RKO (cell line): ENCODE measurements at regions not wholly inside any gene's neighbourhood (a gene's known extent, or its start where the extent isn't known, plus 50 kb on each side); places are given as distances from the start of the nearest gene placed in this dataset.

Source experiments
- DNase-seq: peaks from one replicate; pipeline ENCODE4 v3.0.0-alpha.2; 2016; ENCODE audit warnings: low spot score

DNA sequence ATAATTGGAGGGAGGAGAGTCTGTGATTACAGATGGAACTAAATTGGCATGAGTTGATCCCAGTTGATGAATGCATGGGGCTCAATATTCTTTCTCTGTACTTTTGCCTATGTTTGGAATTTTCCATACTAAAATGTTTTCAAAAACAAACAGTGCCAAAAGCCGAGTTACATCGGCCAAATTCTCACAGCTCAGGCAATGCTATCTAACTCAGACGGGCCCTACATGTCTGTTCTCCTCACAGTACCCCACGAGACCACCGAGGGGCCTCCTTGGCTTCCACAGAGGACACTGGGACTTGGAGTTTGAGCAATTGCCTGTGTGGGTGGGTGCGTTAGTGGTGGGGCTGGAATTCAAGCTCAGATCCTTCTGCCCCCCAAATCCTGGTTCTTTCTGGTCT is 413.2 kb downstream of the CDH26 start:
- no peak for DNase-seq

DNA sequence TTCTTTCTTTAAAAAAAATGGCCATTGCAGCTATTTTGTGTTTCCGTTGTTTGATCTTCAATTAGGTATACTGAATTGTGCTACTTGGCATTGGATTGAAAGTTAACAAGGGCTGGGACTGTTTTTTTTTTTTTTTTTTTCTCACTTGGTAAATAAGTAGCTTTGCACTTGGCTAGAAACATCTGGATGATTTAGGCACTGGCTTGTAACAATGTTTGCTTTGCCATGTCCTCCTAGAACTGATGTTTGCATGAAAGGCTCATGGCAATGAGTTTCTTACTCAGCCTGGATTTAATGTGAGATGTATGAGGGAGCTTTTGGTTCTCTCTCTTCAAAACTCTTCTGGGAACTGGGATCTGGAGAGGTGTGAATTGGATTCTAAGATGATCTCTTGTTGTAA is 414.1 kb downstream of the CDH26 start:
- DNase-seq = no peak

DNA sequence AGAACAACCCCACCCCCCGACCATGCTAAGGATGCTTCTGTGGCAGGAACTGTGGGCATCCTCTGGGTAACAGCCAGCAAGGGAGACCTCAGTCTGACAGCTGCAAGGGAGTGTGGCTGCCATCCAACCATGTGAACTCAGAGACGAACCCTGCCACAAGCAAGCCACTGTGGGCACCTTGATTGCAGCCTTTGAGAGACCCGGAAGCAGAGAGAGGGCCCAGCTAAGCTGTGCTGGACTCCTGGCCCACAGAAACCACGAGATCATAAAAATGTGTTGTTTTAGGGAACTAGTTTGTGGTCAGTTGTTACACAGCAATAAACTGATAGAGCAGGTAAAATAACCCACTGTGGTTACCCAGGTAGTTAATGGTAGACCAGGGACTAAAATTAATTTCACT is 414.6 kb downstream of the CDH26 start:
- DNase-seq = no peak

DNA sequence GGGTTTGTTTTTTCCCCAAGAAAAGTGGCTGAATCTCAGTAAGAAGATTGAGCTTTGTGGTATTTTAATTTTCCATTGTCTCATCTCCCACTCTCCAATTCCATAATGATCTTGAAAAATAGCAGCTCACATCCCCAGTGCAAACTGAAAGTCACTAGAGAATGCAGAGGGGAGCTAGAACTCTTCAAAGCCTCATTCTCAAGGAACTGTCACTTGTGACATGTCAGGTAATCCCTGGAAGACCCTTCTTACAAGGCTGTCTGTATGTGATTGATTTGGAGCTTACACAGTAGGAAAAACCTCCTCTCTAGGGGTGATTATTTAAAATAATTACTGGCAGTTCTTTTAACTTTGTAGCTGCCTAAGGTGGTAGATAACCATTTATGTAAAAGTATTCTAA is 420.4 kb downstream of the CDH26 start:
- no peak for DNase-seq

DNA sequence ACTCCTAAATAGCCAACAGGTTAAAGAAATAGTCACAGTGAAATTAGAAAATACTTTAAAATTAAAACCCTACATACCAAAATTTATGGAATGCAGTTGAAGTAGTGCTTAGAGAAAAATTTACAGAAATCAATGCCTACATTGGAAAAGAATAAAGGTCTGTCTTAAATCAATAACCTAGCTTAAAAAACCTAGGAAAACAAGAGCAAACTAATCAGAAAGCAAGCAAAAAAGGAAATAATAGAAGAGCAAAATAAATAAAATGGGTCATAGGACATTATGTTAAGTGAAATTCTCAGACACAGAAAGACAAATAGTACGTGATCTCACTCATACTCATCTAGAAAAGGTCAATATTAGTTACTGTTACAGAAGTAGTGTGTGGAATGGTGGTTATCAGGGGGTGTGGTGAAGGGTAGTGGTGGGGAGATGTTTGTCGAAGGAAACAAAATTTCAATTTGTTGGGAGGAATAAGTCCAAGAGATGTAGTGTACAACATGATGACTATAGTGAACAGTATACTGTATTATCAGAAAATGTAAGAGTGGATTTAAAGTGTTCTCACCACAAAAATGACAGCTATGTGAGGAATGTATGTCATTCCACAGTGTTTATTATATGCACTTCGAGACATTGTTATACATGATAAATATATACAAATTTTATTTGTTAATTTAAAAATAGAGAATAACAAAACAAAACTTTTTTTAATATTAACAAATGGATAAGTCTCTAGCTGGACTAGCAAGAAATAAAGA is 423.6 kb downstream of the CDH26 start:
- no peak for DNase-seq

DNA sequence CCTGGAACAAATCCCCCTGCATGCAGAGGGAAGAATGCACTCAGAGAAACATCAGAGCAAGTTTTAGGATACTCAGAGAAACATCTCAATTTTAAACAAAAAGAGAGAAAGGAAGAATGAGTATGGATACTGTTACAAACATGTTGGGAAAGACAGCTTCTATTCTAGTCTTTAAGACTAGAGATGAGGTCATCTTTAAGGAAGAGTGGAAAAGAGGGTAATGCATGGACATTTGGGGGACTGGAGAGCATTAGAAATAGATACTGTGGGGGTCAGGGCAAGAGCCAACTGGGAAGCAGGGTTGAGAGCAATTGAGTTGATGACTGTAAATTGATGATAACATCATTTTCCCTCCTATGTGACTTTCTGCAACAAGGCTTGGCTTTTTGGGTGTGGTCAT is 431.2 kb downstream of the CDH26 start:
- DNase-seq = no peak

DNA sequence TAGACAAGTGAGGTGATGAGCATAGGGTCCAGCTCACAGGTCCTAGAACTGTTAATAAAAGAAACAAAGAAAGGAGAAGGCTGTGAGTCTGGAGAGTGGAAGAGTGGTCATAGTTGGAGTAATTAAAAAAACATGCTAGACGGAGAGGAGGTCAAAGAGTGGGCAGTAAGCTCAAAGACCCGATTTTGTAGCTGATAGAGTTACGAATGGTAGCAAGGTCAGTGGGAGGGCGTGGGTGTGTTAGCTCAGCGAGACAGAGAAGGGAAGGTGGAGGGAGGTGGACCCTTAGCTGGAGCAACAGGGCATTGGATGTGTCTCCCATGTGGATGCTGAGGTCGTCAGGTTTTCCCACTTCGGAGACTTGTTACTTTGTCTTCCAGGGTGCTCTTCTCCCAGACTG is 431.7 kb downstream of the CDH26 start:
- DNase-seq = no peak

DNA sequence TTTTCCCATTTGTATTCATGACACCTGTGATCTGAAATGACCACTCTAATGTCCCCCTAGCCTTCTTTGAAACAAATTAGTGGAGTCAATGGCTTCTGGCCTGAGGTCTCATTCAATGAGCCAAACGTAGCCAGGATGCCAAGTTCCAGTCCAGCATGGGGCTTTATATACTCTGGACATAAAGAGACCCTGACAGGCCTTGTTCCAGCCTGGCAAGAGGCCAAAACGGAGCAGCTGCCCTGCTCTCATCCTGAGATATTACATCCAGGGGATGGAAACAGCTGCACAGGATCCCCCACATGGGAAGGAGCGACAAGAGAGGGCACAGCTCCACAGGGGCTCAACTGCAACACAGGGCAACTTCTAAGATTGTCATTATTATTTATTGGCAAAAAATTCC is 437.8 kb downstream of the CDH26 start:
- DNase-seq = no peak

DNA sequence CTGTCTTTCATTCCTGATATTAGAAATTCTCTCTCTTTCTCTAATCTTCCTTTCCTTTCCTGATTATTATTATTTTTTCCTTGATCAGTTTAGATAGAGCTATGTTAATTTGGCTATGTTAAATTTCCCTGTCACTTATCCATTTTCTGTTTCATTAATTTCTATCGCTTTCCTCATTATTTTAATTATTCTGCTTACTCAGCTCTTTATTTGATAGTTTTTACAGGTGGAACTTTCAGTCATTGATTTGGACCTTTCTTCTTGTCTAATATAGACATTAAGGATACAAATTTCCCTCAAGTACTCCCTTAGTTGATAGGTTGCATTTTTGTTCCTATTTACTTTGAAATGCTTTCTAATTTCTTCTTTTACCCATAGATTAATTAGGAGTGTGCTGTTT is 442.3 kb downstream of the CDH26 start:
- DNase-seq = no peak

DNA sequence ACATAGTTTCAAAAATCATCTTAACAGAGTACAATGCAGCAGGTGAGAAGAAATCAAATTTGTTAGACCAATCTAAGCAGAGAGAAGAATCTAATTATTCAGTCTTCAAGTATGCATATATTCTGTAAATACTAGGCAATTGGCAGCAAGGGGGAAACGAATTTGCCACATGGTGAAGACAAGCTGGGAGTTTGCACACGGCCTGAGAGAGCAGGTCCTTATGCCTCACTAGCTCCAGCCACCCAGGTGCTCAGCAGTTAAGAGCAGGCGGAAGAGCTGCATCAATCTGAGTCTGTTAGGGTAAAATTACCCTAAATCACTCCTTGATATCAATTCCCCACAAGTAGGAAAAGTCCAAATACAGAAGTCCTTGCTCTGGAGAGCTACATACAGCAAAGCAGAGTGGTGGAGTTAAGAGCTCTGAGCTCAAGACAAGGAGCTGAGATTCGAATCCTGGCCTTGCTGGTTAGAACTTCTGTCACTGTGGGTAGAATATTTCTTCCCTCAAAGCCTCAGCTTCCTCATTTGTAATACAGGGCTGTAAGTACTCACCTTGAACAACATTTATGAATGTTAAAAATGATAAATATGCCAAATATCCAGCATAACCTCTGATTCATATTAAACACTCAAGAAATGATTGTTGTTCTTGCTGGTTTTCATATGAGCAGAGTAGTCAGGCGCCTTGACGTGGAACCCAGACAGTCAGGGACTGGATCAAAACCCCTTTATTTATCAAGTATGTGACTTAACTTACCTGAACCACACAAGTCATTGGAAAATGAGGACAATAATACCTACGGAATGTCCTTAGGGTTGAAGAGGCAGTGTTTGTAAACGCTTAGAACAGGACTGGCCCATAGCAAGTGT is 444.2 kb downstream of the CDH26 start:
- DNase-seq = no peak

DNA sequence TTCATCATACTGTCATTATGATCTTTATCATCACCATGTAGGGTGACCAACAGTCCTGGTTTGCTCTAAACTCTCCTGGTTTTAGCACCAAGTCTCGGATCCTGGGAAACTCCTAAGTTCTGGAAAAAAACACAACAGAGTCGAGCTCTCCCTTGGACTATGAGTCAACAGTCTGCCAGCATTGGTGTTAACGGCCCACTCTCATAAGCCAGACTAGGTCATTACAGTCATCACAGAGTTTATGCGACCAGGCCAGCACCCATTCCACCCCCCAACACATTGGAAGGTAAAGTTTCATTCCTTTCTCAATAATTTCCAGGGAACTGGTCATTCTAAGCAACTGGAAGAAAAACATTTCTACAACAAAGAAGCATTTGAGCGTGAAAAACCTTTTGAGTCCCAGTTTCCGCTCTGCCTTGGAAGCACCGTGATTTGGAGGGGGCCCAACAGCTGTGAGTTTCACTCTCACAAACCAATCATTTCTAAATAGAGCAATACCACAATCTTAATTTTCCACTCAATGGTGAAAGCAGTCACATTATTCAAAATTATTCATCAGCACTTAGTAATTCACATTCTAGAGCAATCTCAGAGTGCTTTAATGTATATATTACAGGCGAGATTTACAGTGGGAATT is 445.0 kb downstream of the CDH26 start:
- DNase-seq = no peak

DNA sequence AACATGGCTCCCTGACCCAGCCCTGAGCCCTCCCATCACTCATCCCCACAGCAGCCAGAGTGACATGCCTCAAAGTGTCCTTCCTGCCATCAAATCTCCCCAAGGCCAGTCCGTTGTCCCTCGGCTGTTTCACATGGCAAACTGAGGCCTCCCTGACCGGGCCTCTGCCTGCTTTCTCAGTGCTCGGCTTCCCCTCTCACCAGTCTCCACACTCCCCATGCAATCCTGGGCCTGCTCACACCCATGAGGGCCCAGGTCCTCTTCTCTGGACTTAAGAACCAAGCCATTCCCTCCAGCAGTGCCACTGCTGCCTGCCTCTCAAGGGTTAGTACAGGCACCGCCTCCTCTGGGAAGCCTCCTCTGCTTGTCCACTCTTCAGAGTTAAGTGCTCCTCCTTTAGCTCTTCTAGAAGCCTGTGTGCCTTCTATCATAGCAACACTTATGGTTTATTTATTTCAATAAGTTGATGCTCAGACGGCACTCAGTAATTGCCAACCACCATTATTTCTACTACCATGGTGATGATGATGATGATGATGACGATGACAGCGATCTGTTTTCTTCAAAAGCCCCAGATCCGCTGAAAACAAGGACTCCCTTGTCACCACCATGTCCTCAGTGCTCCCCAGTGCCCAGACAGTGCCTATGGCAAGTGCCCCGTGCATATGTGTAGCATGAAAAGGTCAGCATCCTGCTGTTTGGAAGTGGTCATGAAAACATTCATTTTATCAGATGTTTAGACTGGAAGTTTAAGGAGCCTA is 449.0 kb downstream of the CDH26 start:
- DNase-seq = no peak

DNA sequence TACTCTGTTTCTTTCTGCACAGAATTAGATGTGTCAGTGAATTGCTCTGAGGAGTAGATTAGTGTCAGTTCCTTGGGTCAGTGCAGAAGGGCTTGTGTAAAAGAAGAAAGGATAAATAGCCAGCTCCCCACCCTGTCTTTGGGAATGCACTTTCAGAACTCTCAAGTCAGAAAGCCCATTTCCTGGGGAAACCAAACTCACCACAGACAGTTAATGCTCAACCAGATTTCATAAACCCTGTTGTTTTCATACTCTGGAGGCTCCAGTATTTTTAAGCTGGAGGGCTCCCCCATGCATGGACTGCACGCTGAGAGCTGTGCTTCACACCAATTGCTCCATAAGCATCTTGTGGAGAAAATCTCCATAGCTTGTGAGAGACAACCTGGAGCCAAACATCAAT is 449.7 kb downstream of the CDH26 start:
- no peak for DNase-seq

DNA sequence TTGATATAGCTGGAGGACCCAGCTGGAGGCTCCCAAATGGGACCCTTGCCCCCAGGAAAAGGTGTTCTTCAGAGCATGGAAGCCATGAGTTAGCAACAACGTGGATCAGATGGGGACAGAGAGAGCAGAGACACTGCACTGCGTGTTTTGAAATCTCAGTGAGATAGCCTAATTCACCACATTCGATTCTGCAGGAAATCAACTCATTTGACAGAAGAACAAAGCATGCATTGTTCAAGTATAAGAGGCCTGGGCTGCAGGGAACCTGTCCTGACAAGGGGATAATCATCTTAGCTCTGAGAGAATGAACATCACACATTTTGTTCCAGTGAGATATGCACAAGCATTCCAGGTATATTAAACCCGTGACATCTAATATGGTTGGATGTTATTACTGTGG is 450.2 kb downstream of the CDH26 start:
- DNase-seq = no peak

DNA sequence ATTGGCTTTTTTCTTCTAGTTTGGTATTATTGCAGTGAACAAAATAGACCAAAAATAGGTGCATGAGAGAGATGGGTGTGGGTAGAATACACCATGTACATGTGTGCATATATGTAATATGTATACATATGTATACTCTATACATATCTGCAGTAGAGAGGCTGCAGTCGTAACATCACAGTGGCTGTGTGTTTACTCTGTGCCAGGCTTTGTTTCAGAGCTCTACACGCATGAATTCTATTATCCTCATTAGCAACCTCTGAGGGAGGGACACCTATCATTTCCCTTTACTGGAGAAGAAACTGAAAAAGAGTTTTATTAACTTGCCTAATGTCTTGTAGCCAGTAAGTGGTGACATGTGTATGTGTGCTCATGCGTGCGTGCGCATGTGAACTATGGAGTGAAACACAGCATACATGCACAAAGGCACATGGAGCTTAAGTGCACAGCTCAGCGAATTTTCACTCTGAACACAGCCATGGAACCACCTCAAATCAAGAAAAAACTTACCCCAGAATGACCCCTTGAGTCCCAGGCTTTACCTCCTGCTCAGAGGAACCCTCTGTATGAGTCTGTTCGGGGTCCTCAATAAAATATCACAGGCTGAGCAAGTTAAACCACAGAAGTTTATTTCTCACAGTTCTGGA is 452.5 kb downstream of the CDH26 start:
- no peak for DNase-seq

DNA sequence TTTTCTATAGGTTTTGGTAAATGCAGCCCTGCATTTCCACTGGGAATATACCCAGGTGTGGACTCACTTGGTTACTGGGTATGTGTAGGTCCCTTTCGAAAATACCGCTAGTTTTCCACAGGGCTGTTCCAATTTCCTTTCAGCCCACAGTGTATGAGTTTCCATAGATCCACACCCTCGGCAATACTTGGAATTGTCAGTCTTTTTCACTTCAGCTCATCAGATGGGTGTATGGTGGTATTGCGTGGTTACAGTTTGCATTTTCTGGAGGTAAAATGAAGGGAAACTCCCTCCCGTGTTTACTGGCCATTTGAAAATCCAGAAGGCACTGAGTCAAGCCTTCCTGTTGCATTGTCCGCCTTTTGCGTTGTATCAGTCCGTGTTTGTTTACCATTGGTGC is 453.6 kb downstream of the CDH26 start:
- no peak for DNase-seq

DNA sequence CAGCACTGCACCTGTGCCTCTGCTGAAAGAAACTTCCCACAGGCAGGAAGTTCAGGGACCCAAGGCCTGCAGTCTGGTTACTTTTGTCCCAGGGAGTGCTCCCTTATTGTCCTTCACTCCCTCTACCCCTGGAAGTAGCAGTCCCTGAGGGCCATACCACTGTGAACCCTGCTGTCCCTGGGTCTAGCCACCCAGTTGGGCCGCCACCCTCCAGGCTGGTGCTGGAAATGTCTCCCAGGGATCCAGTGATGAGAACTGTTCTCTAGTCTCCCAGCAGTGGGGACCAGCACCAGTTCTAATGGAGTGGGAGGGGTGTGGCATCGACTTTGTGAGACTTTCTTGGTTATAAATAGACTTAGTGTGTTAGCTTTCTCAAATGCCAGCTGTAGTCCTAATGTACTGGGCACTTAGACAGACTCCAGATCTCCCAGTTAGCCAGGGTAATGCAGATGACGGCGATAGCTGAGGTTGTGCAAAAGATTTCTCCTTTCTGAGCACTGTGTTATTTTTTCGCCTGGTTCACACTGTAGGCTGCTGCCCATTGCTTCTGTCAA is 462.5 kb downstream of the CDH26 start:
- DNase-seq = no peak

DNA sequence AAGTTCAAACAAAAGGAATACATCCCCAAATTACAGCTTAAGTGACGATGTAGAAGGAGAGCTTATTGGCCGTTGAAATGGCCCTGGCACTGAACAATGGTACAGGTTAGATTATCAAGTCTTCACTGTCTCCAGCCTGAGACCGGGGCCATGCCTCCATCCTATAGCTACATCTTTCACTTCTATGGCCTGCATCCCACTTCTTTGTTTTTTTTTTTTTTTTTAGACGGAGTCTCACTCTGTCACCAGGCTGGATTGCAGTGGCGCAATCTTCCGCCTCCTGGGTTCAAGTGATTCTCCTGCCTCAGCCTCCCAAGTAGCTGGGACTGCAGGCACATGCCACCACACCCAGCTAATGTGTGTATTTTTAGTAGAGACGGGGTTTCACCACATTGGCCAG is 464.6 kb downstream of the CDH26 start:
- DNase-seq = no peak

DNA sequence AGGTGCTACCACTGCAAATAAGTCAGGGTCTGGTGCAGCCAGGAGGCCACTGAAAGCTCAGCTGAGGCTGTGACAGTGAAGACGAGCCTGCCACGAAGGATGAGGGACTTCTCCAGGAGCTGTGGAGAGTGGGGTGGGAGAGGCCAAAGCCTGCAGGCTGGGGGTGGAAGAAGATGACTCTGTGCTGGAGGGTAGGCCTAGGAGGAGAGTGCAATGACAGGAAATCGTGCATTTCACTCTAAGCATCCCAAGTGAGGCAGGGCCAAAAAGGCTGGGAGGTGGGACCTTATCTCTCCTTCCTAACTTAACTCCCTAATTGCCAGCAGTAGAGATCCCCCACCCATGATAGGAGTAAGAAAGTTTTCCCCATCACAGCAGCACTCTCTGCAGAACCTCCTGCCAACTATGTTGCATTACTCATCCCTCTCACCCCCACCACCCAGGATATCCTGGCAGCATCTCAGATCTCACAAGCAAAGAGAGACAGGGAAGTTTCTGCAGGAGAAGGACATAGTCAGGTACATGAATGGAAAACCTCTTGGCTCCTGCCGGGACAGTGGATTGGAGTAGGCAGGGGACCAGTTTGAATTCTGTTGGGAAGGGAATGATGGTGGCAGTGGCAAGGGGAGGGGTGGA is 466.2 kb downstream of the CDH26 start:
- no peak for DNase-seq

DNA sequence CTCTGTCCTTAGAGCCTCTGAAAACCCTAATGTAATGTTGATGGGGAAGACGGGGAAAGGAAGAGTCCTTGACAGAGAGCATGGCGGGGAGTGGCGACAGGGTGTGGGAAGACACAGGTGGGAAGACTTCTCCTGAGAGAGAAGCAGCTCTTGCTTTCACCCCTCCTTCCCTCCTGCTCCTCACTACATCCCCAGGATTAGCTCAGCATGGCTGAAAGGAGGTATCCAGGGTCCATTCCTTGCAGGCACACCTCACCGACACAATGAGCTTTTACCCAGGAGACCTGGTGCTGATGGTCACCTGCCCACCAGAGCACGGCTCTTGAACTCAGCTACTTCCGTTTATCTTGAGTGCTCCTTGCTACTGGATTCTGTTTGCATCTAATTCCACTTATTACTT is 469.3 kb downstream of the CDH26 start:
- no peak for DNase-seq

DNA sequence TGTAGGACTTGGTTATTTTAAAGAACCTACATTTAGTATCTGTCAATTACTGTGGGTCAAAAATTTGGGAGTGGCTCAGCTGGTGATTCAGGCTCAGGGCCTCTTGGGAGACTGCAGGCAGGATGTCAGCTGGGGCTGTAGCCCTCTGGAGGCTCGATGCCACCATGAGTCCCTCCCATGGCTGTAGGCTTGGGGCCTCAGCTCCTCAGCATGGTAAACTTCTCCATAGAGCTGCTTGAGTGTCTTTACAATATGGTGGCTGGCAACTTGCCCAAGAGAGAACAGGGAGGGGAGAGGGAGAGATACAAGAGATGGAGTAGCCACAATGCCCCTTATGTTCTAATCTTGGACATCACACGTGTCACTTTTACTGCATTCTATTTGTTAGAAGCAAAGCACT is 470.4 kb downstream of the CDH26 start:
- no peak for DNase-seq
